ELF-1 (cell line): ENCODE measurements at regions not wholly inside any gene's neighbourhood (a gene's known extent, or its start where the extent isn't known, plus 50 kb on each side); places are given as distances from the start of the nearest gene placed in this dataset.
"Not testable (repeated sequence)": the region's sequence is repeated elsewhere in the genome, so short reads cannot be mapped to it uniquely, and the experiment has no call there.

Experiments used
- DNase-seq: peaks from one replicate; pipeline ENCODE4 v3.0.0-alpha.2; 2016; ENCODE audit warnings: low read depth, low spot score

DNA sequence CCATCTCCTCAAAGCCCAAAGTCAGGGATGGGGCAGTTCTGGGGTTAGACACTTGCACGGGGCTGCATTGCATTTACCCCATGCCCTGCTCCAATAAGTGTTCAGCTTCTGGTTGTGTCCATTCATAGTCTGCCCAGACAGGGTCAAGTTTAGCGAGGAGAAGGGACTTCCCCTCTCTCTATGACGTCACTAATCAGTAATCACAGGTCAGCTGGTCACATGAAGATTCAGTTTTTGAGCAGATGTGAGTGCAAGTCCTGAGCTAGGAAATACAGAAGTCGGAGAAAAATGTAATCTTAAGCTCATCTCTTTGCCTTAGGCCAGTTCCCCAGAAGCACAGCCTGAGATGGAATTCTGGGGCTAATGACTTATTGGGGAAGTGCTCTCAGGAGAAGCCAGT lies 310.1 kb downstream of the TSHZ3 start:
- DNase-seq: no peak

DNA sequence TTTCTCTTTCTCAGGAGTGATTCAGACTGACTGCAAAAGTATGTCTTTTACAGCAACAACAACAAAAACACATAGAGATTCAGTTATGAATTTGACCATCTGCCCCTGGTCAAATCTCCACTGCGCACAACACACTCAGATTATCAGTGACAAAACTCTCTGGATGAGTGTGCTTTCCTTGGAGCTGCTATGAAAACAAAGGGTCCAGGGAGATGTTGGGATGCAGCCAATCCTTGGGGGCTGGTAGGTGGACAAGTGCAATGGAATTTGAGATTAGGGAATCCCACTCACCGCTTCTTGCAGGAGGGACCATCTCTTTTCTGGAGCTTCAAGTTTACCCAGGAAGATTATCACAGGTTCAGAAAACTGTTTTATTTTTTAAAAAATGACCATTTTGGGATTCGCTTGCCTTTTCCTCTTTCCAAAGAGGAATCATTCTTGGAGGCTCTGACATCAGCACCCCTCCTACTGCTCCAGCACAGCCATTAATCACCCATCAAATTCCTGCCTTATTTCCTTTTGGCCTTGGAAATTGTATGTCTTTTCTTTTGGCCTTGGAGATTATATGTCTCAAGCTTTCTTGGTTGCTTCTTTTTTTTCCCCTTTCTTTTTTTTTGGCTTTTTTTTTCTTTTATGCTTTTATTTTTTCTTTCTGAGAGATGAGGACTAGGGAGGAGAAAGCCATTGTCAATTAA lies 311.8 kb downstream of the TSHZ3 start:
- no peak for DNase-seq

DNA sequence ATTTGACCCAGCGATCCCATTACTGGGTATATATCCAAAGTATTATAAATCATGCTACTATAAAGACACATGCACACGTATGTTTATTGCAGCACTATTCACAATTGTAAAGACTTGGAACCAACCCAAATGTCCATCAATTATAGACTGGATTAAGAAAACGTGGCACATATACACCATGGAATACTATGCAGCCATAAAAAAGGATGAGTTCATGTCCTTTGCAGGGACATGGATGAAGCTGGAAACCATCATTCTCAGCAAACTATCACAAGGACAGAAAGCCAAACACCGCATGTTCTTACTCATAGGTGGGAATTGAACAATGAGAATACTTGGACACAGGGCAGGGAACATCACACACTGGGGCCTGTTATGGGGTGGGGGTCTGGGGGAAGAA lies 317.8 kb downstream of the TSHZ3 start:
- DNase-seq: not testable (repeated sequence)

DNA sequence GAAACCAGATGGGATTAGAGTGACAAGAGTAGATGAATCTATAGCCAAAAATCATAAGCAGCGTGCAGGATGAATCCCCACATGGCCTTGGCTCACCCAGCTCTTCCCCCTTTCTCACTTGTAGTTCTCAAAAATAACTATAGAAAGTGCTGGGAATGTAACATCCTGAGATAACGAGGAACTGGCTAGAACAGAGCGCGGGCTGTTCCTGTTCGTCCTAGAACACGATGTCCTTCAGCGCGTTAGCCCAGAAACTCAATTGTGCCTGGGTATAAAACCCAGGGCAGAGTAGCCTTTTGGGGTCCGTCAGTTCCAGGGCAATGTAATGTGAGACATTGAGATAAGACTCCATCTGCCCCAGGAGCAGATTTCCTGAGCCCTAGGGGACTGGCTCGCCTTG lies 326.2 kb downstream of the TSHZ3 start:
- no peak for DNase-seq

DNA sequence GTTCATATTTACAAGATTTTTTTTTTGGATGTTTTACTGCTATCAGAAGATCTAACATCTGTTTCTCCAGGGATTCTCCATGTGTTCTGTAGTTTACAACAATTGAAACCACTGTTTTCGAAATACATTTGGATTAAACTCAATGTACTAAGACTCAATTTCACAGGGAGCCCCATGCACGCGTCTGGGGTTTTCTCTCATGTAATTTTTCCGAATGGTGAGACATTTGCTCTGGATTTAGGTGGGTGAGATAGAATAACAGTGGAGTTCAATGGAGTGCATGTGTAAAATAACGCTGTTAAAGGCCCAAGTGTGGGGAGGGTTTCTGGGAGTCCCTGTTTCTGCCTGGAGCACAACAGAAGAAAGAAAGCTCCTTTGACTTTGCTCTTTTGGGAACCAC lies 330.3 kb downstream of the TSHZ3 start:
- no peak for DNase-seq

DNA sequence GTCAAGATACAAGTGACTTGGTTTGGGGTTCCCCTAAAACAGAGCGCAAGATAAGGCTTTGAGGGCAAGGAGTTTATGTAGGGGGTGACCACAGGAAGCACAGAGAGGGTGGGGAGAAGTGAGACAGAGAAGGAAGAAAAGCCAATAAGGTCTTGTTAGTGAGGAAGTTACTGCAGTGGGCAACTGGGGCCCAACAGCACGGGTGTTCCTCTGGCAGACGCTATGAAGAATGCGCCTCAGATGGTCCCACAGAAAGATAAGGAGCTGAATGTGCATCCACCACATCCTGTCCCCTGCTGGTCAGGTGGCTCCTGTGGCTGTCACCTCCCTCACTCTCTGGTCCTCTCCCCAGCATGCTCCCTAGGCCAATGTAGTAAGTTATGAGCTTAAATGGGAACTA lies 333.5 kb downstream of the TSHZ3 start:
- DNase-seq: no peak

DNA sequence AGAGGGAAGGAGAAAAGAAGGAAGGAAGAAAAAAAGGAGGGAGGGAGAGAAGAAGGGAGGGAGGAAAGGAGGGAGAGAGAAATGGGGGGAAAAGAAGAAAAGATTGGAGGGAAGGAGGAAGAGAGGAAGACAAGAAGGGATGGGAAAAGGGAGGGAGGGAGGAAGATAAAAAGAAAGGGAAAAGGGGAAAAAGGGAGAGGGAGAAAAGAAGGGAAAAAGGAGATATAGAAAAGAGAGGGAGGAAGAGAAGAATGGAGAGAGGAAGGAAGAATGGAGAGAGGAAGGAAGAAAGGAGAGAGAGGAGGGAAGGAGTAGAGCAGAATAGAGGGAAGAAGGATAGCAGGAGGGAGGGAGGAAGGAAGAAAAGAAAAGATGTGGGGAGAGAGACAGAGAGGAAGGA lies 334.6 kb downstream of the TSHZ3 start:
- DNase-seq: no peak

DNA sequence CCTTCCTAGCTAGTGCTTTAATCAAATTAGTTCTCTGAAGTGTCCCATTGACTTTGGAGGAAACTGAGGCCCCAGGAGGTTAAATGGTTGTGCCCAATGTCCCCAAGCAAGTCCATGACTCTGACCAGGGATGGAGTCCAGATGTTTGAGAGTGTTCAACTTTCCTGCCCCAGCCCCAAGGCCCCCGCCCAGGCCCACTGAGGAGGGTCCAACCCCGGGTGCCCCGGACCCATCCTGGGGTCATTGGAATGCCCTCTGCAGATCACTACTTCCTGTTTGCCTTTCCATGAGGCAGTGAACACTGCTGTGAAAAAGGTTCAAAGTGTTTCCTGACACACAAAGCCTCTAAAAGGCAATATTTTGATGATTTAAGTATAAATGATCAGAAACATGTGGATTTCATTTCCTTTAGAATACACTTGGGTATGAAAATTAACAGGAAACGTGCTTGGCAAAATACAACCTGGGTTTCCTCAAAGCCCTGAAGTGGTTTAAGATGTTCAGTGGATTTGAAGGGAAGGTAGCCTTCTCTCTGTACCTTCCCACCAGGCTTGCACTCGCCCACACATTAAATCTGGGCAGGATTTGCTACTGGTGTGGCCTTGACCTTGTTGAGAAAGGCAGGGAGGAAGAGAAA lies 335.7 kb downstream of the TSHZ3 start:
- no peak for DNase-seq

DNA sequence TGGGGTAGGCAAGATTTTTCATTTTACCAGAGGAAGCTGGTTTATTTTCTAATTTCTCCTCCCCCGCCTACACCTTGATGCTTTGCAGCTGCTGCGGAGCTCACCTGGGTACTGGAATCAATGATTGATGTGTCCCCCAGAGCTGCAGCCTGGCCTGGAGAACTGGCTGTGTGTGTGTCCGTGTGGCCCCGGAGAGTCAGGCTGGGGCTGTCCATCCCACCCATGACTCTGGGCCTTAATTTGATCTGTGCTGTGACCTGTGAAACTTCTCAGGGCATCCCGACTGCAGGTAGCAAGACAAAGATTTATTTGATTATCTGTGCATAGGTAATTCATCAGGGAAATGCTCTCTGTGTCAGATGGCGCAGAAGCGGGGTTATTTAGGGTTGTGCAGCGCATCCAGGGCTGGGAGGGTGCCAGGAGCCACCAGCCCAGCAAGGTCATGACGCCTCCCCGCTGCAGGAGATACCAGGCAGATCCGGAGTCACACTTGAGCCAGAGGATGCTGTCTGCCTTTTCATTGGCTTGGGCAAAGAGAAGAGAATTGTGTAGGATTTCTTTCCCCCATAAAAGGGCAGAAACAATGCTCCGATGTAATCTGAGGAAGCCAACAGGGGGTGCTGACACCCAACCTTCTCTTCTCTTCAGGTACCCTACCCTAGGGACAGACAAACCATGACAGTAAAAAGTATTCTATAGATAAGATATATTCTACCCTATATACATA lies 346.6 kb downstream of the TSHZ3 start:
- DNase-seq: no peak

DNA sequence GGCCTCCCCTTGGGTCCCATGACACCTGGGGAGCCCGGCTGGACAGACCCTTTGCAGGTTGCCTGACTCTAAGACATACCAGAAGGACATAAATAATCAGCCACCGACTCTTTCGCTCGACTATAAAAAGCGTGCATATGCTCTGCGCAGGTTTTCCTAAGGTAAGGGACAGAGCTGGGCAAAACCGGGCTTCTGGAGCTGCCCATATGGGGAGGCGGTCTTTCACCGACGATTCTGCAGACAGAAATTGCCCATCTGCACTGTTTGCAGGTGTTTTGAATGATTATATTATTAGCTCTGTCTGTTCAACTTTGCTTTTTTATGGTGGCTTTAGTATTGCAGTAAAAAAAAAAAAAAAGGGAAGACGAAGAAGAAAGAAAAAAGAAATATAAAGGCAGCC lies 347.2 kb downstream of the TSHZ3 start:
- no peak for DNase-seq

DNA sequence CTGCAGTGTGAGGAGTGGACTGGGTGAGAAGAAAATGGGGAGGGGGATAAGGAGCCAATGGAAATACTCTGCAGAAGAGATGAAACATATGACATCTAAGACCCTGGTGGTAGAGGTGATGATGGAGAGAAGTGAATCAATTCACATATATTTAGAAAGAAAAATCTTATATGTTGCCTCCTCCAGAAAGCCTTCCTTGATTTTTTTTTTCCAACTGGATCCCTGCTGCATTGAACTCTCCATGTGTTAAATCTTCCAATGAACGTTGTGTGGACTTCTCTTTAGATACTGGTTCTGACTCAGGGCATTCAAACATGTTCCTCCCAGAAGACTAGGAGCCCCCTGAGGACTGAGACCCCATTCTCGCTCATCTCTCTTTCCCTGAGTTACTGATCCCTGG lies 348.3 kb downstream of the TSHZ3 start:
- DNase-seq: no peak

DNA sequence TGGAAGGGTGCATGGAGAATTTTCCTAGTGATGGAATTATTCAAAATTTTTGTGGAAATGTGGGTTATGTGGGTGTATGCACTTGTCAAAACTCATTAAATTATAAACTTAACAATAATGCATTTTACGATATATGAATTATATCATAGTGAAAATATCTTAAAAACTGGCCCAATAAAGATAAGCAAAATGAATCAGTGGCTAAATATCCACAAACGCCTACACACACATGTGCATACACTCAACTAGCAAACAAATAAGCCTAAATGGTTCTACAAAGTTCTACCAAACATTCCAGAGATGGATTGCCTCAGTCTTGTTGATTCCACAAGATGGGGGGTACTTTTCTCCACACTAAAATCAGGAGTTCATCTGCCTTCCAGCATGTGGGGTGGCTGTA lies 349.5 kb downstream of the TSHZ3 start:
- DNase-seq: no peak

DNA sequence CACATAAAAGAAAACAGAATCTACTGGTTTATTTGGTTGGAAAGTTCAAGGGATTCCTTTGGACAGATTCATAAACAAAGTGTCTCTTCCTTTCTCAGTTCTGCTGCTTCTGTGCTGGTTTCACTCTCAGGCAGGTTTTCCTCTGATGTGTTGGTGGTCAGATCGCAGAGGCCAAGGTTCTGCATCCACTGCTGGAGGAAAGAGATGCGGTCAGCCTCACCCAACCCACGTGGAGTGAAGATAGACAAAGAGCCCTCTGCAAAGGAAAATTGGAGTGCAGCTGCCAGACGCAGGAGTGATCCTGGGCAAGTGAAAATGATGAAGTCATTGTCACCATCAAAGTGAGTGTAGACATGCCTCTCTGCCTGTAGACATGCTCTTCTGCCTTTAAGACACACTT lies 352.0 kb downstream of the TSHZ3 start:
- no peak for DNase-seq

DNA sequence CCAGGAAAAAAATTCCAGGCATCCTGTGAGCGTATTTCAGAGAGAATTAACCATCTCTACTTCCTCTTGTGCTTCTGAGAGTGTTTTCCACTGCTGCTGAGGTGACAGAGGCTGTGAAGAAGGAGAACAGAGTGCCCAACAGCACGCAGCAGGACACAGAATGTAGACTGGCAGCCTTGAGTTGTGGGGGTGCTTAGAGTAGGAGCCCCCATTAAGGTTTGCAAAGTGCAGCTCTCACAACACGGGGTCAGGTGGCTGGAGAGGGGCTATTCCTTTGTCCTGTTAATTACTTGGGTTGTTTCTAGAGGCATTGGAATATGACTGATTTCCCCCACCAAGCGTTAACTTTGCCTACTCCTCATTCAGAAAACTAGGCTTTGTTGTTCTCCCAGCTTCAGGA lies 370.6 kb downstream of the TSHZ3 start:
- DNase-seq: no peak

DNA sequence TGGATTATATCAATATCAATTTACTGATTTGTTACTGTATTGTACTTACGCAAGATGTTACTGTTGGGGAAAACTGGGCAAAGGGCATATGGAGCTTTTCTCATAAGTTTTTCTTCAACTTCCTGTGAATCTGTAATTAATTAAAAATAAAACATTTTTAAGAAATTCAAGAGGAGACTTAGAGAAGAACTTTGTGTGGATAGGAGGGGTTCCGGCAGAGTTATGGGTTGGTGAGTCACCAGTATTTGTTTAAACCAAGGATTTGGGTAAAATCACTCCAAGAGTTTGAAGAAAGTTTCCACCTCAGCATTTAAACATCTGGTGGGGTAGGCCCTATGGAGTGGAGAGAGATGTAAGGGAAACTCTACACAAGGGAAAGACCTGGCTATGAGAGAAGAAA lies 379.6 kb downstream of the TSHZ3 start:
- DNase-seq: no peak

DNA sequence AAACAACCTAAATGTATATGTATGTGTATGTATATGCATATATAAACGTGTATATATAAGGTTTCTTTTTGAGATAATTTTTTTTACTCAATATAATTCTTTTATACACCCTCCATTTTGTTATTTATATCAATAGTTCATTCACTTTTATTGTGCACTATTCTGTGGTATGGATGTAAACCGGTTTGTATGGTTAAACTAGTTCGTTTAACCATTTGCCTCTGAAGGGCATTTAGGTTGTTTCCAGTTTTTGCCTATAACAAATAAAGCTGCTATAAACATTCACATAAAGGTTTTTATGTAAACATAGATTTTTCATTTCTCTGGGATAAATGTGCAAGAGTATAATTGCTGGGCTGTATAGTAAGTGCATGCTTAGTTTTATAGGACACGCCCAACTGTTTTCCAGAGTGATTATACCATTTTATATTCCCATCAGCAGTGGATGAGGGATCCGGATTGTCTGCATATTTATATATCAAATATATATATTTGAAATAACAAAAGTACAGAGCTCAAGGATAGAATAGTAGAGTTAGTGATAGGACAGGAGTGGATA lies 380.3 kb downstream of the TSHZ3 start:
- no peak for DNase-seq

DNA sequence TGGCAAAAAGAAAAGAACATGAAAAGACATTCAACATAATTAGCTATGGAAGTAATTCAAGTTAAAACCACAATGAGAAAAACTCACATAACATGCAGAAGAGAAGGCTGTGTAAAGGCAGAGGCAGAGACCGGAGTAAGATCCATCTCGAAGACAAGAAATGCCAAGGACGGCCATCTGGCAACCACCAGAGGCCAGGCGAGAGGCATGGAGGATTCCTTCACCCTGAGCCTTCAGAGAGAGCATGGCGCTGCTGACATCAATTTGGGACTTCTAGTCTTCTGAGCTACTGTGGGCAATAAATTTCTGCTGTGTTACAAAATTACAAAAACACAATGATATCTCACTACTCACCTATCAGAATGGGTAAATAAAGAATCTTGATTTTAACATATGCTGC lies 381.0 kb downstream of the TSHZ3 start:
- no peak for DNase-seq

DNA sequence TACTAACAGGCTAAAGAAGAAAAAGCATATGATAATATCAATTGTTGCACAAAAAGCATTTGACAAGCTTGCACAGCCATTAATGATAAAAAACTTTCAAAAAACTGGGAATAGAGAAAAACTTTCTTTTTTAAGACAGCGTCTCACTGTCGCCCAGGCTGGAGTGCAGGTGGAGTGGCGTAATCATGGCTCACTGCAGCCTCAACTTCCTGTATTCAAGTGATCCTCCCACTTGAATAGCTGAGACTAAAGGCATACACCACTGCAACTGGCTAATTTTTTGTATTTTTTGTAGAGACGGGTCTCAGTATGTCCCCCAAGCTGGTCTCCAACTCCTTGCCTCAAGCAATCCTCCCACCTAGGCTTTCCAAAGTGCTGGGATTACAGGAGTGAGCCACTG lies 382.8 kb downstream of the TSHZ3 start:
- DNase-seq: no peak

DNA sequence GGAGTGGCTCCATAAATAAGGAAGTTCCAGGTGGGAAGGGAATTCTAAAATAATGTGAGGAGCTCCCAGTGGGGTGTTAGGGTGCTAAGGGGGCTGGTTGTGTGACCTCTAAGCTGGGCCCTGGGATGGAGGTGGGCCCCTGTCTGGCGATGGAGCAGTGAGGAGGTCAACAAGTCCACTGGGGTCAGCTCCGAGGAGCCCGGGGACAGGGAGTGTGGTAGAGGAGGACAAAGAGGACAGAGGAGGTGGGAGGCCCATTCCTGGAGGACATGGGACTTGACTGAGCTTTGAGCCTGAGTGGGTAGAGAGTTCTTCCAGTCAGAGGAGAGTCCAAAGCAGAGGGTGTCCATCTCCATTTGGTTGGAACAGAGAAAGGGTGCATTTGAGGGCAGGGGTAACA lies 390.2 kb downstream of the TSHZ3 start:
- no peak for DNase-seq

DNA sequence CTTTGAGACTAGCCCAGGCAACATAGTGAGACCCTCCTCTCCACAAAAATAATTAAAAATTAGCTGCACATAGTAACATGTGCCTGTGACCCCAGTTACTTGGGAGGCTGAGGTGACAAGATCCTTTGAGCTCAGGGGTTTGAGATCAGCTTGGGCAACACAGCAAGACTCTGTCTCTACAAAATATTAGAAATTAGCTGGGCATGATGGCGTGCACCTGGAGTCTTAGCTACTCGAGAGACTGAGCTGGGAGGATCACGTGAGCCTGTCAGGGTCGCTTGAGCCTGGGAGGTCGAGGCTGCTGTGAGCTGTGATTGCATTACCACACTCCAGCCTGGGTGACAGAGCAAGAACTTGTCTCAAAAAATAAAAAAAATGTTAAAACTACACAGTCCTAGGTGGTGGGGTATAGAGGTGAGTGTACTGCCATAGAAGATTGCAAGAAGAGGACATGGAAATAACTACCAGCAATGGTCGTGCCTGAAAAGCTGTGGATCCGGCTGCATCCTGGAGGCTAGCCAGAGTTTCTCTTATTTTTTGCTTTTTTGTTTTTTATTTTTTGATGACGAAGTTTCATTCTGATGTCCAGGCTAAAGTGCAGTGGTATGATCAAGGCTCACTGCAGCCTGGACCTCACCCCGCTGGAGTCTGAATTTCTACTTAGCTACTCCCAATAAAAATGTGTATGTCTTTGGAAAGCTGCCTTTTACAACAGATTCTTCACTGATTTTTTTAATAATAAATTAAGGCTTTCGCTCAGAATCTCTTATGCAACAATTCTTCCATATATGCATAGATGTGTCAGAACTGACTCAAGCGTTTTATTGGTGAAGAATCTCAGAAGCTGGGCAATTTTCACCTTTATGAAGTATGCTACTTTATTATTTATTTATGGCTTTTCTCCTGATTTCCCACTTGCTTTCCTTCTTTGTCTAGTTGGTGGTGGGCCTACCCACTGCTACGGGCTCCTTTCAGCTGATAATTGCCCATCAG lies 393.8 kb downstream of the TSHZ3 start:
- no peak for DNase-seq

DNA sequence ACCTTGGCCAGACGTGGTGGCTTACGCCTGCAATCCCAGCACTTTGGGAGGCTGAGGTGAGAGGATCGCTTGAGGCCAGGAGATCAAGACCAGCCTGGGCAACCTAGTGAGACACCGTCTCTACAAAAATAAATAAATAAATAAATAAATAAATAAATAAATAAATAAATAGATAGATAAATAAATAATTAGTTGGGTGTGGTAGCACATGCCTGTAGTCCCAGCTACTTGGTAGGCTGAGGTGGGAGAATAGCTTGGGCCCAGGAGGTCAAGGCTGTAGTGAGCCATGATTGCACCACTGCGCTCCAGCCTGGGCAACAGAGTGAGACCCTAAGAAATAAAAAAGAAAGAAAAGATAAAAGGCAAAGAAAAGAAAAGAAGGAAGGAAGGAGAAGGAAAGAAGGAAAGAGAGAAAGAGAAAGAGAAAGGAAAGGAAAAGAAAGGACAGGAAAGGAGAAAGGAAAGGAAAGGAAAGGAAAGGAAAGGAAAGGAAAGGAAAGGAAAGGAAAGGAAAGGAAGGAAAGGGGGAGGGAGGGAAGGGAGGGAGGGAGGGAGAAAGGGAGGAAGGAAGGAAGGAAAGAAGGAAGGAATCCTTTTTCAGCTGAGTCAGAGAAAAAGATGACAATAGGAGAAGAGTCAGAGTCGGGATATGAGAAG lies 404.8 kb downstream of the TSHZ3 start:
- not testable (repeated sequence) for DNase-seq
